Endothelial cell of umbilical vein (primary cell): ENCODE measurements at regions not wholly inside any gene's neighbourhood (a gene's known extent, or its start where the extent isn't known, plus 50 kb on each side); places are given as distances from the start of the nearest gene placed in this dataset.
"Not testable (repeated sequence)": the region's sequence is repeated elsewhere in the genome, so short reads cannot be mapped to it uniquely, and the experiment has no call there.

Experiments
- BruUV-seq: library from RNA; stranded (reverse); fragments of 400-500 nt; replicated peaks from 2 replicates; lab custom pipeline; 2021; lab: Mats Ljungman, UMichigan
- CTCF ChIA-PET: fragments of 300-600, 350-600 bp; sonication (Branson Sonifier 250); formaldehyde crosslinking; loops from one replicate; lab custom pipeline; 2021; ENCODE audit warnings: antibody characterized with exemption, inconsistent platforms; lab: Charles Lee
- POLR2A ChIA-PET: fragments of 300-600, 350-600 bp; sonication (Branson Sonifier 250); formaldehyde crosslinking; loops from one replicate; lab custom pipeline; 2021; ENCODE audit warnings: antibody characterized with exemption, inconsistent platforms; lab: Charles Lee
- DNase-seq: peaks from one replicate; pipeline ENCODE4 v3.0.0-alpha.2; 2011; ENCODE audit warnings: low read depth, low spot score
- FAIRE-seq: peaks from 2 replicates; lab custom pipeline; 2011; peaks lifted over from hg19 to GRCh38; lab: Jason Lieb, UNC
- H2AFZ ChIP-seq: 2 replicates; pipeline ENCODE4 v1.6.0; 2012; ENCODE audit warnings: low read depth, low read length, control low read depth, inconsistent platforms
- H3K27ac ChIP-seq: 2 replicates; pipeline ENCODE4 v1.5.1; 2011; ENCODE audit warnings: low read depth, mild to moderate bottlenecking, control low read depth, low read length, moderate library complexity; ENCODE audit not compliant: insufficient read depth
- H3K27me3 ChIP-seq, 2 experiments: 2 replicates each; pipeline versions ENCODE4 v1.6.0 to v1.6.1; 2011; ENCODE audit warnings: low read length in 2 of 2, mixed read lengths in 1 of 2; ENCODE audit not compliant: control insufficient read depth in 2 of 2, insufficient read depth in 2 of 2
- H3K36me3 ChIP-seq, 2 experiments: 2 replicates in 1 of 2; 3 replicates in 1 of 2; pipeline ENCODE4 v1.5.1; 2011; ENCODE audit warnings: low read length in 2 of 2, mild to moderate bottlenecking in 1 of 2, moderate library complexity in 1 of 2; ENCODE audit not compliant: control insufficient read depth in 2 of 2, insufficient read depth in 2 of 2; ENCODE audit errors: extremely low read depth in 1 of 2
- H3K4me1 ChIP-seq: 3 replicates; pipeline ENCODE4 v1.5.1; 2011; ENCODE audit warnings: mild to moderate bottlenecking, low read length; ENCODE audit not compliant: control insufficient read depth, insufficient read depth; ENCODE audit errors: extremely low read depth
- H3K4me2 ChIP-seq: 2 replicates; pipeline ENCODE4 v1.6.1; 2011; ENCODE audit warnings: low read length, control low read depth, mixed read lengths; ENCODE audit not compliant: insufficient read depth
- H3K4me3 ChIP-seq, 3 experiments: fragments of 200-600 bp in 1 of 3; sonication (generic), shearing (Covaris generic) in 1 of 3; replicated peaks in 1 of 3; 2 replicates each; pipeline ENCODE4 v1.5.1; 2011 to 2016; ENCODE audit warnings: control low read depth in 3 of 3, low read length in 3 of 3, mild to moderate bottlenecking in 2 of 3, inconsistent platforms in 1 of 3, low read depth in 1 of 3, moderate library complexity in 1 of 3; ENCODE audit not compliant: insufficient read depth in 1 of 3
- H3K79me2 ChIP-seq: 2 replicates; pipeline ENCODE4 v1.6.0; 2012; ENCODE audit warnings: low read length, inconsistent platforms; ENCODE audit not compliant: control insufficient read depth, insufficient read depth
- H3K9ac ChIP-seq: replicated peaks from 2 replicates; pipeline ENCODE3; 2011; ENCODE audit warnings: low read length, control low read depth; ENCODE audit not compliant: insufficient read depth; ENCODE audit errors: extremely low read depth
- H3K9me1 ChIP-seq: replicated peaks from 3 replicates; pipeline ENCODE4 v1.6.0; 2011; ENCODE audit warnings: mild to moderate bottlenecking, low read length; ENCODE audit not compliant: control insufficient read depth, insufficient read depth; ENCODE audit errors: extremely low read depth
- H3K9me3 ChIP-seq: replicated peaks from 2 replicates; pipeline ENCODE4 v1.5.1; 2012; ENCODE audit warnings: low read length, inconsistent platforms; ENCODE audit not compliant: control insufficient read depth, insufficient read depth
- H4K20me1 ChIP-seq: replicated peaks from 2 replicates; pipeline ENCODE3; 2011; ENCODE audit warnings: mild to moderate bottlenecking, low read length; ENCODE audit not compliant: control insufficient read depth, insufficient read depth; ENCODE audit errors: extremely low read depth
- dilution Hi-C: fragments of 300-500 bp; cut with MboI; formaldehyde crosslinking; loops from one replicate; pipeline ENCODE4 v1.15.0; 2019; ENCODE audit warnings: low sequenced_read_pairs; ENCODE audit not compliant: extremely low pct_ligation_motif_present
- intact Hi-C: fragments of 100-400 bp; cut with micrococcal nuclease; formaldehyde crosslinking; loops from one replicate; pipeline ENCODE4 v1.10.0; 2022

GRCh38 chrX:144129511-144129910 is 245.6 kb downstream of the UBE2NL start:
- dilution Hi-C loops, H4K20me1 ChIP-seq, H3K79me2 ChIP-seq, H3K9me1 ChIP-seq, BruUV-seq, DNase-seq, H3K27me3 ChIP-seq, POLR2A ChIA-PET, H3K9me3 ChIP-seq, H3K36me3 ChIP-seq, FAIRE-seq, H3K9ac ChIP-seq, H3K27ac ChIP-seq, H3K4me3 ChIP-seq, intact Hi-C loops, H2AFZ ChIP-seq, H3K4me2 ChIP-seq, CTCF ChIA-PET, H3K4me1 ChIP-seq: not testable (repeated sequence)

DNA sequence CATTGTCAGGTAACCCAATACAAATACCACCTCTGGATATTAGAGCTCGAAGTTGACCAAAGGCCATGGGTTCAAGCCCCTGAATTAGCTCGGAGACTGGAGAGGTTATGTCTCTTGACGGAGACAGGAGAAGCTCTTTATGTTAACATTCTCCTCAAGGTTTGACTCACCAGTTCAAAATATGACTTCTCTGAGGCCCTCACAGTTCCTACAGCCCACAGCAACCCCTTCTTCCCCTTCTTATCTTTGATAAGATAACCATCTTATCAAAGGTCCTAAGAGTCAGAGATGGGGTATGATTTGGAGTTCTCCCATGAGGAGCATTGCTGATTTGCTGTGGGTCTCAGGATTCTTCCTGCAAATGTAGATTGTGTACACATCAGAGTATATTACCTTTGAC is 246.6 kb downstream of the UBE2NL start:
- H3K9me3 ChIP-seq, CTCF ChIA-PET, intact Hi-C loops, H3K79me2 ChIP-seq, H3K4me1 ChIP-seq, H3K9me1 ChIP-seq, BruUV-seq, FAIRE-seq, H4K20me1 ChIP-seq, H3K27me3 ChIP-seq, DNase-seq, H3K27ac ChIP-seq, H3K9ac ChIP-seq, POLR2A ChIA-PET, H2AFZ ChIP-seq, H3K4me2 ChIP-seq, H3K4me3 ChIP-seq, dilution Hi-C loops, H3K36me3 ChIP-seq: not testable (repeated sequence)

DNA sequence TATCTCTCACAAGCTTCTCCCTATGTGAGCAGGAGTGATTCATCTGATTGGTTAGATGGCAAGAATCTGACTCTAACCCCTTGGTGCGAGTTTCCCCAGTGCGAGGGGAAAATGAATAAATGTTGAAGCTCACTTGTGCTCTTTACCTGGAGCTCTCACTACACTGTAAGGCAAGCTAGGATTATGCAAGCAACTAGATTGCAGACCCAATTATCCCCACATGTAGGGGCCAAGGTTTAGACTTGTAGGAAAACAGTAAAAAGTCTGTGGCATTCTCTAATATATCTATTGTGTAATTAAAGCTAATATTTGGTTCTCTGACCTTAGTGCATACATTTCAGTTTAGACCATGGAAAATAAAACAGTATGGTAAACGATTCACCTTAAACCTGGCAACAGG is 247.2 kb downstream of the UBE2NL start:
- DNase-seq, H4K20me1 ChIP-seq, H3K4me2 ChIP-seq, H3K27me3 ChIP-seq, H3K4me3 ChIP-seq, H3K79me2 ChIP-seq, H3K36me3 ChIP-seq, BruUV-seq, H3K4me1 ChIP-seq, POLR2A ChIA-PET, H2AFZ ChIP-seq, H3K9ac ChIP-seq, H3K9me1 ChIP-seq, intact Hi-C loops, FAIRE-seq, H3K27ac ChIP-seq, CTCF ChIA-PET, H3K9me3 ChIP-seq, dilution Hi-C loops: not testable (repeated sequence)

- FAIRE-seq, CTCF ChIA-PET, H3K79me2 ChIP-seq, H3K9me3 ChIP-seq, H3K27me3 ChIP-seq, H3K4me3 ChIP-seq, intact Hi-C loops, H4K20me1 ChIP-seq, H3K9ac ChIP-seq, BruUV-seq, POLR2A ChIA-PET, dilution Hi-C loops, H3K27ac ChIP-seq, DNase-seq, H3K9me1 ChIP-seq, H3K36me3 ChIP-seq, H2AFZ ChIP-seq, H3K4me1 ChIP-seq, H3K4me2 ChIP-seq: not testable (repeated sequence)
Observed at GRCh38 chrX:144134448-144135119, 250.7 kb downstream of the UBE2NL start.
